CD4-positive, alpha-beta T cell (primary cell): ENCODE measurements at regions not wholly inside any gene's neighbourhood (a gene's known extent, or its start where the extent isn't known, plus 50 kb on each side); places are given as distances from the start of the nearest gene placed in this dataset.

Source experiments
- ATAC-seq: fragments of 200-7000 bp; cut with Tn5 transposase; one replicate; pipeline ENCODE4 v1.10.0; 2022; ENCODE audit warnings: mild to moderate bottlenecking; ENCODE audit not compliant: poor library complexity
- CTCF ChIA-PET: fragments of 350-600 bp; sonication (Branson Sonifier 250); formaldehyde crosslinking; loops from one replicate; lab custom pipeline; 2021; ENCODE audit warnings: antibody characterized with exemption, inconsistent platforms; lab: Charles Lee
- POLR2A ChIA-PET: fragments of 350-600 bp; sonication (Branson Sonifier 250); formaldehyde crosslinking; loops from one replicate; lab custom pipeline; 2021; ENCODE audit warnings: antibody characterized with exemption, inconsistent platforms; lab: Charles Lee
- DNase-seq, 14 experiments: peaks; one replicate each; pipeline ENCODE4 v3.0.0-alpha.2; 2013 to 2020; ENCODE audit warnings: mixed read lengths in 2 of 14
- H3K27ac ChIP-seq, 2 donors: one replicate each; pipeline versions ENCODE4 v1.5.1 to v1.7.0; 2013; ENCODE audit warnings: low read length in 2 of 2, low read depth in 1 of 2, mild to moderate bottlenecking in 1 of 2
- H3K27me3 ChIP-seq, 2 experiments: 1 replicate in 1 of 2; 2 replicates in 1 of 2; pipeline versions ENCODE4 v1.6.1 to v1.7.0; 2013; ENCODE audit warnings: low read length in 2 of 2, control low read depth in 1 of 2, mild to moderate bottlenecking in 1 of 2, moderate library complexity in 1 of 2; ENCODE audit not compliant: insufficient read depth in 2 of 2, control insufficient read depth in 1 of 2
- H3K36me3 ChIP-seq: one replicate; pipeline ENCODE4 v1.6.1; 2013; ENCODE audit warnings: low read length, control low read depth; ENCODE audit not compliant: insufficient read depth
- H3K4me1 ChIP-seq: one replicate; pipeline ENCODE4 v1.6.1; 2013; ENCODE audit warnings: low read length, control low read depth; ENCODE audit not compliant: insufficient read depth
- H3K4me3 ChIP-seq: one replicate; pipeline ENCODE4 v1.5.1; 2013; ENCODE audit warnings: mild to moderate bottlenecking, low read length, moderate library complexity
- H3K9me3 ChIP-seq, 2 experiments: 1 replicate in 1 of 2; 2 replicates in 1 of 2; pipeline versions ENCODE4 v1.6.1 to v1.7.0; 2013; ENCODE audit warnings: low read length in 2 of 2, mild to moderate bottlenecking in 2 of 2, control low read depth in 1 of 2, moderate library complexity in 1 of 2; ENCODE audit not compliant: control insufficient read depth in 1 of 2, insufficient read depth in 1 of 2
- H3K27ac Mint-ChIP-seq: one replicate; pipeline ENCODE4 v1.8.0; 2020; ENCODE audit warnings: mixed read lengths
- H3K27me3 Mint-ChIP-seq: one replicate; pipeline ENCODE4 v1.8.0; 2021; ENCODE audit warnings: mixed read lengths
- H3K36me3 Mint-ChIP-seq: one replicate; pipeline ENCODE4 v1.8.0; 2021; ENCODE audit warnings: low read depth, mixed read lengths
- H3K4me1 Mint-ChIP-seq: one replicate; pipeline ENCODE4 v1.8.0; 2021; ENCODE audit warnings: low read depth, mixed read lengths
- H3K4me3 Mint-ChIP-seq: one replicate; pipeline ENCODE4 v1.8.0; 2020; ENCODE audit warnings: mild to moderate bottlenecking, mixed read lengths
- H3K9me3 Mint-ChIP-seq: one replicate; pipeline ENCODE4 v1.8.0; 2020; ENCODE audit warnings: mixed read lengths
- CTCF ChIP-seq: fragments of 200-600 bp; IDR thresholded peaks from one replicate; pipeline ENCODE4 v1.8.0; 2022; ENCODE audit warnings: antibody characterized with exemption, mild to moderate bottlenecking
- intact Hi-C, 2 experiments: fragments of 100-400 bp; cut with DNase I in 1 of 2; cut with micrococcal nuclease in 1 of 2; formaldehyde crosslinking; loops; one replicate each; pipeline versions ENCODE4 v1.15.1 to v1.9.0; 2023 to 2025; cut with DNase I, micrococcal nuclease

- no peak for ATAC-seq
- H3K4me3 ChIP-seq: no peak overlapping the region
- no peaks in the 10 kb centered on the region for H3K36me3 ChIP-seq
- POLR2A ChIA-PET: interaction anchor here (0.8 kb wide), 1 partner anchor 60 kb away, joined by 4 read pairs; no protein-coding TSS in a partner anchor
- CTCF ChIA-PET: interaction anchor here (1.2 kb wide), 1 partner anchor 79 kb away, joined by 3 read pairs; no protein-coding TSS in a partner anchor
- no peaks in the 10 kb centered on the region for H3K27me3 Mint-ChIP-seq
- peaks cover 0 to 5% of the 10 kb centered on the region in 2 experiments for H3K9me3 ChIP-seq
- H3K27ac Mint-ChIP-seq: no peak overlapping the region
- H3K36me3 Mint-ChIP-seq: peaks cover 5% of the 10 kb centered on the region
- peaks cover 6% of the 10 kb centered on the region for H3K4me1 Mint-ChIP-seq
- H3K9me3 Mint-ChIP-seq: no peaks in the 10 kb centered on the region
- H3K27me3 ChIP-seq: no peaks in the 10 kb centered on the region
- H3K4me1 ChIP-seq: peaks cover 7% of the 10 kb centered on the region
- H3K27ac ChIP-seq: no peak overlapping the region
- no peak for TF ChIP-seq CTCF
- DNase-seq: no peak
- H3K4me3 Mint-ChIP-seq: no peak overlapping the region
- intact Hi-C loops: no loop called here
Observed at GRCh38 chr2:181183878-181184542, 203.6 kb downstream of the UBE2E3 start.

GRCh38 chr2:181185421-181185820 lies 205.0 kb downstream of the UBE2E3 start:
- Histone ChIP-seq H3K27ac (no peak overlapping the region), H3K36me3 (no peaks in the 10 kb centered on the region), H3K27me3 (no peaks in the 10 kb centered on the region), H3K4me1 (peaks cover 5% of the 10 kb centered on the region), H3K9me3 (no peaks in the 10 kb centered on the region), H3K4me3 (no peak overlapping the region)
- POLR2A ChIA-PET: no interaction called here
- no peak for DNase-seq
- Mint-ChIP-seq H3K4me1 (peaks cover 7% of the 10 kb centered on the region), H3K27ac (no peak overlapping the region), H3K27me3 (no peaks in the 10 kb centered on the region), H3K9me3 (no peaks in the 10 kb centered on the region), H3K36me3 (peaks cover 2% of the 10 kb centered on the region), H3K4me3 (no peak overlapping the region)
- TF ChIP-seq CTCF: no peak
- intact Hi-C loops: no loop called here
- no peak for ATAC-seq
- CTCF ChIA-PET: interaction anchor here (1.0 kb wide), 1 partner anchor 32 kb away, joined by 3 read pairs; no protein-coding TSS in a partner anchor

GRCh38 chr2:181185948-181186347 lies 205.5 kb downstream of the UBE2E3 start:
- Histone ChIP-seq H3K9me3 (no peaks in the 10 kb centered on the region), H3K27me3 (no peaks in the 10 kb centered on the region), H3K27ac (no peak overlapping the region), H3K36me3 (no peaks in the 10 kb centered on the region), H3K4me1 (peaks cover 5% of the 10 kb centered on the region), H3K4me3 (no peak overlapping the region)
- POLR2A ChIA-PET: no interaction called here
- intact Hi-C loops: no loop called here
- H3K4me1 Mint-ChIP-seq: peaks cover 11% of the 10 kb centered on the region
- H3K36me3 Mint-ChIP-seq: no peaks in the 10 kb centered on the region
- H3K9me3 Mint-ChIP-seq: no peaks in the 10 kb centered on the region
- no peak for DNase-seq
- no peaks in the 10 kb centered on the region for H3K27me3 Mint-ChIP-seq
- H3K27ac Mint-ChIP-seq: no peak overlapping the region
- TF ChIP-seq CTCF: no peak
- CTCF ChIA-PET: interaction anchor here (1.0 kb wide), 1 partner anchor 33 kb away, joined by 3 read pairs; no protein-coding TSS in a partner anchor
- no peak for ATAC-seq
- H3K4me3 Mint-ChIP-seq: no peak overlapping the region
